B cell (primary cell): ENCODE measurements at regions not wholly inside any gene's neighbourhood (a gene's known extent, or its start where the extent isn't known, plus 50 kb on each side); places are given as distances from the start of the nearest gene placed in this dataset.

Experiments used
- ATAC-seq: fragments of 200-7000 bp; cut with Tn5 transposase; one replicate; pipeline ENCODE4 v1.10.0; 2021; ENCODE audit warnings: low read depth, mild to moderate bottlenecking, moderate number of reproducible peaks, moderate library complexity
- CTCF ChIA-PET: fragments of 350-600 bp; sonication (Branson Sonifier 250); formaldehyde crosslinking; loops from one replicate; lab custom pipeline; 2021; ENCODE audit warnings: antibody characterized with exemption, inconsistent platforms; lab: Charles Lee
- POLR2A ChIA-PET: fragments of 350-600 bp; sonication (Branson Sonifier 250); formaldehyde crosslinking; loops from one replicate; lab custom pipeline; 2021; ENCODE audit warnings: antibody characterized with exemption; lab: Charles Lee
- DNase-seq: peaks from one replicate; pipeline ENCODE4 v3.0.0; 2013
- H2AFZ ChIP-seq: 2 replicates; pipeline ENCODE4 v1.6.1; 2012; ENCODE audit warnings: mild to moderate bottlenecking, low read depth, low read length; ENCODE audit not compliant: insufficient read depth, poor library complexity, severe bottlenecking
- H3K27ac ChIP-seq, 2 donors: 1 replicate in 1 of 2; 2 replicates in 1 of 2; pipeline ENCODE4 v1.5.1; 2012 to 2013; ENCODE audit warnings: low read length in 2 of 2, mild to moderate bottlenecking in 2 of 2, moderate library complexity in 1 of 2
- H3K27me3 ChIP-seq, 4 experiments: fragments of 200-600 bp in 1 of 4; sonication (generic) in 1 of 4; replicated peaks in 1 of 4; 1 replicate in 2 of 4; 2 replicates in 2 of 4; pipeline versions ENCODE4 v1.6.1 to v1.7.0; 2013 to 2016; ENCODE audit warnings: low read length in 3 of 4, mild to moderate bottlenecking in 2 of 4, mixed read lengths in 1 of 4, moderate library complexity in 1 of 4; ENCODE audit not compliant: insufficient read depth in 4 of 4, control insufficient read depth in 3 of 4; ENCODE audit errors: control extremely low read depth in 1 of 4
- H3K36me3 ChIP-seq, 2 experiments: replicated peaks in 1 of 2; 1 replicate in 1 of 2; 2 replicates in 1 of 2; pipeline versions ENCODE4 v1.6.1 to v1.7.1; 2013; ENCODE audit warnings: low read length in 1 of 2; ENCODE audit not compliant: insufficient read depth in 2 of 2, control insufficient read depth in 1 of 2; ENCODE audit errors: control extremely low read depth in 1 of 2, extremely low read depth in 1 of 2
- H3K4me1 ChIP-seq, 2 donors: fragments of 200-600 bp in 1 of 2; sonication (generic) in 1 of 2; 1 replicate in 1 of 2; 2 replicates in 1 of 2; pipeline versions ENCODE4 v1.5.1 to v1.6.1; 2013 to 2017; ENCODE audit warnings: low read length in 2 of 2; ENCODE audit not compliant: control insufficient read depth in 2 of 2, insufficient read depth in 2 of 2
- H3K4me2 ChIP-seq: replicated peaks from 2 replicates; pipeline ENCODE3; 2012; ENCODE audit warnings: mild to moderate bottlenecking, low read depth, low read length; ENCODE audit not compliant: poor library complexity, severe bottlenecking
- H3K4me3 ChIP-seq, 5 experiments: fragments of 200-600 bp in 1 of 5; sonication (generic) in 1 of 5; 1 replicate in 3 of 5; 2 replicates in 2 of 5; pipeline versions ENCODE4 v1.5.1 to v1.7.0; 2011 to 2016; ENCODE audit warnings: low read length in 4 of 5, mild to moderate bottlenecking in 4 of 5, low read depth in 2 of 5, control low read depth in 1 of 5, moderate library complexity in 1 of 5; ENCODE audit not compliant: insufficient read depth in 1 of 5; ENCODE audit errors: control extremely low read depth in 1 of 5, extremely low read depth in 1 of 5
- H3K79me2 ChIP-seq: fragments of 200-600 bp; sonication (generic); one replicate; pipeline ENCODE4 v1.6.0; 2016; ENCODE audit warnings: low read length; ENCODE audit not compliant: control insufficient read depth, insufficient read depth
- H3K9ac ChIP-seq: fragments of 200-600 bp; sonication (generic); 2 replicates; pipeline ENCODE4 v1.6.1; 2017; ENCODE audit warnings: mild to moderate bottlenecking, low read length, moderate library complexity
- H3K9me3 ChIP-seq, 3 donors: one replicate each; pipeline versions ENCODE4 v1.6.1 to v1.7.1; 2013; ENCODE audit warnings: low read length in 2 of 3; ENCODE audit not compliant: control insufficient read depth in 2 of 3, insufficient read depth in 1 of 3; ENCODE audit errors: control extremely low read depth in 1 of 3
- H4K20me1 ChIP-seq: 2 replicates; pipeline ENCODE4 v1.6.0; 2012; ENCODE audit warnings: mild to moderate bottlenecking, low read length; ENCODE audit not compliant: insufficient read depth, control insufficient read depth, poor library complexity, severe bottlenecking
- H3K27ac Mint-ChIP-seq: one replicate; pipeline ENCODE4 v1.8.0; 2021; ENCODE audit warnings: mixed read lengths
- H3K27me3 Mint-ChIP-seq: one replicate; pipeline ENCODE4 v1.8.0; 2021; ENCODE audit warnings: mixed read lengths
- H3K4me1 Mint-ChIP-seq: one replicate; pipeline ENCODE4 v1.8.0; 2021; ENCODE audit warnings: mixed read lengths
- H3K4me3 Mint-ChIP-seq: one replicate; pipeline ENCODE4 v1.8.0; 2021; ENCODE audit warnings: mixed read lengths
- H3K9me3 Mint-ChIP-seq: one replicate; pipeline ENCODE4 v1.8.0; 2022; ENCODE audit warnings: mixed read lengths; ENCODE audit not compliant: insufficient read depth
- CTCF ChIP-seq: fragments of 200-600 bp; IDR thresholded peaks from one replicate; pipeline ENCODE4 v1.8.0; 2022; ENCODE audit warnings: antibody characterized with exemption, mild to moderate bottlenecking
- EZH2 ChIP-seq: IDR thresholded peaks from 2 replicates; pipeline ENCODE4 v1.6.1; 2012; ENCODE audit warnings: borderline replicate concordance, low read depth, mild to moderate bottlenecking, moderate library complexity, low read length; ENCODE audit not compliant: insufficient read depth, poor library complexity, severe bottlenecking
- WGBS: methylation state at CpG from one replicate; pipeline ENCODE4 v1.1.5; 2013; ENCODE audit warnings: missing lambda C conversion rate; ENCODE audit not compliant: insufficient coverage; 5-methylcytosine and 5-hydroxymethylcytosine counted together
- intact Hi-C: fragments of 100-400 bp; cut with micrococcal nuclease; formaldehyde crosslinking; loops from one replicate; pipeline ENCODE4 v1.10.0; 2022

- H3K36me3 ChIP-seq, result no peaks in the 10 kb centered on the region
- no peak for TF ChIP-seq CTCF
- no peak for TF ChIP-seq EZH2
- H3K9me3 ChIP-seq, result no peaks in the 10 kb centered on the region
- no peaks in the 10 kb centered on the region for H3K27me3 Mint-ChIP-seq
- no peaks in the 10 kb centered on the region for H4K20me1 ChIP-seq
- no peak overlapping the region for H3K4me3 Mint-ChIP-seq
- DNase-seq (no peak), ATAC-seq (no peak)
- no peak overlapping the region for H3K9ac ChIP-seq
- intact Hi-C loops, result no loop called here
- H3K27ac Mint-ChIP-seq, result no peak overlapping the region
- no peaks in the 10 kb centered on the region for H3K79me2 ChIP-seq
- H3K4me1 Mint-ChIP-seq, result no peaks in the 10 kb centered on the region
- H3K27ac ChIP-seq, result no peak overlapping the region
- 92% methylated on average over 6 of the region's 6 CpGs for WGBS
- no peaks in the 10 kb centered on the region for H3K9me3 Mint-ChIP-seq
- ChIA-PET POLR2A (no interaction called here), CTCF (no interaction called here)
- no peak overlapping the region for H2AFZ ChIP-seq
- no peaks in the 10 kb centered on the region for H3K27me3 ChIP-seq
- H3K4me2 ChIP-seq, result no peak overlapping the region
- H3K4me1 ChIP-seq, result no peaks in the 10 kb centered on the region
- H3K4me3 ChIP-seq, result no peak overlapping the region
These were observed 72.3 kb downstream of the SLIT2 start for GRCh38 chr4:20323991-20324390.

- Histone ChIP-seq H3K9me3 (no peaks in the 10 kb centered on the region), H3K36me3 (no peaks in the 10 kb centered on the region), H3K27me3 (no peaks in the 10 kb centered on the region), H3K27ac (no peak overlapping the region), H2AFZ (no peak overlapping the region), H4K20me1 (no peaks in the 10 kb centered on the region), H3K4me3 (no peak overlapping the region), H3K9ac (no peak overlapping the region), H3K4me2 (no peak overlapping the region), H3K4me1 (no peaks in the 10 kb centered on the region), H3K79me2 (no peaks in the 10 kb centered on the region)
- Mint-ChIP-seq H3K27ac (no peak overlapping the region), H3K27me3 (no peaks in the 10 kb centered on the region), H3K4me3 (no peak overlapping the region), H3K4me1 (no peaks in the 10 kb centered on the region), H3K9me3 (no peaks in the 10 kb centered on the region)
- CTCF ChIA-PET, result no interaction called here
- 100% methylated on average over 1 of the region's 1 CpG for WGBS
- DNase-seq (no peak), ATAC-seq (no peak)
- POLR2A ChIA-PET, result no interaction called here
- intact Hi-C loops, result no loop called here
- TF ChIP-seq CTCF (no peak), EZH2 (no peak)
These were observed 74.8 kb downstream of the SLIT2 start for GRCh38 chr4:20326460-20326859.
